Tibial nerve (tissue), 4 donors: ENCODE measurements at regions not wholly inside any gene's neighbourhood (a gene's known extent, or its start where the extent isn't known, plus 50 kb on each side); places are given as distances from the start of the nearest gene placed in this dataset.

Source experiments
- EP300 ChIP-seq, 2 donors: sonication (generic); formaldehyde crosslinking; IDR thresholded peaks; one replicate each; pipeline ENCODE4 v1.6.1; 2017; ENCODE audit warnings: antibody characterized with exemption in 2 of 2, mild to moderate bottlenecking in 1 of 2
- POLR2A ChIP-seq, 2 donors: fragments of 450-650 bp; IDR thresholded peaks; one replicate each; pipeline ENCODE4 v1.6.1; 2017; ENCODE audit warnings: antibody characterized with exemption in 2 of 2, mild to moderate bottlenecking in 2 of 2, moderate library complexity in 2 of 2
- TF ChIP-seq, protein P1 (sequence below), 5 experiments: fragments of 200-600 bp in 3 of 5; fragments of 450-650 bp in 2 of 5; sonication (generic) in 3 of 5; IDR thresholded peaks; one replicate each; pipeline ENCODE4 v1.5.1; 2016 to 2019; ENCODE audit warnings: antibody characterized with exemption in 5 of 5, mild to moderate bottlenecking in 3 of 5, moderate library complexity in 2 of 5

DNA sequence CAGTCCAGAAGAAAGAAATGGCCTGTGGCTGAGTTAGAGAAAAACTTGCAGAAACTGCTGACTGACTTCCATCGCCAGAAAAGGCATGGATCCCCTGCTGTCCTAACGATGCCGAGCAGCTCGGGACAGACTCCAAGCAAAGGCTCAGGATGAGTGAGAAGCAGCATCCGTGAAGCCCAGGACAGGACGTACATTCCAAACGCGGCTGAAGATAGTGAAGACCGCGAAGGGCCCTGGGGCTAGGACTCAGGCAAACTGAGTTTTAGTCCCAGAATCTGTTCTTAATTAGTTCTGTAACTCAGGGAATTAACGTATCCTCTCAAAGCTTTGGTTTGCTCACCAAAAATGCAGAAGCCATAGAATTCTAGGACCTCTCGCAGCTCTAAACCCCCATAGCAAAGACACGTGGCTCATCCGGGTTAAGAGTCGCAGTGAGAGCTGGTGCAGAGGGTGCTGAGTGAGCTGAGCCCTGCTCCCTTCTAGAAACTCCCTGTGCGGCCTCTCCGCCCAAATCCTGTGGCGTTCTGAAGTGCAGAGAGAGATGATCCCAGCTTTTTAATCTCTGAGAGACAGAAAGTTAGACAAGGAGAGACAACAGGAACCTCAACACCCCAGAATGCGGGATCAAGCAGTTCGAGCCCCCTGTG, 132.9 kb upstream of the THBS2 start:
- TF ChIP-seq, protein P1, sequence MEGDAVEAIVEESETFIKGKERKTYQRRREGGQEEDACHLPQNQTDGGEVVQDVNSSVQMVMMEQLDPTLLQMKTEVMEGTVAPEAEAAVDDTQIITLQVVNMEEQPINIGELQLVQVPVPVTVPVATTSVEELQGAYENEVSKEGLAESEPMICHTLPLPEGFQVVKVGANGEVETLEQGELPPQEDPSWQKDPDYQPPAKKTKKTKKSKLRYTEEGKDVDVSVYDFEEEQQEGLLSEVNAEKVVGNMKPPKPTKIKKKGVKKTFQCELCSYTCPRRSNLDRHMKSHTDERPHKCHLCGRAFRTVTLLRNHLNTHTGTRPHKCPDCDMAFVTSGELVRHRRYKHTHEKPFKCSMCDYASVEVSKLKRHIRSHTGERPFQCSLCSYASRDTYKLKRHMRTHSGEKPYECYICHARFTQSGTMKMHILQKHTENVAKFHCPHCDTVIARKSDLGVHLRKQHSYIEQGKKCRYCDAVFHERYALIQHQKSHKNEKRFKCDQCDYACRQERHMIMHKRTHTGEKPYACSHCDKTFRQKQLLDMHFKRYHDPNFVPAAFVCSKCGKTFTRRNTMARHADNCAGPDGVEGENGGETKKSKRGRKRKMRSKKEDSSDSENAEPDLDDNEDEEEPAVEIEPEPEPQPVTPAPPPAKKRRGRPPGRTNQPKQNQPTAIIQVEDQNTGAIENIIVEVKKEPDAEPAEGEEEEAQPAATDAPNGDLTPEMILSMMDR (IDR thresholded peaks at IDR 0.05) = no peak
- no peak for TF ChIP-seq POLR2A (IDR thresholded peaks at IDR 0.05)
- no peak for TF ChIP-seq EP300 (IDR thresholded peaks at IDR 0.05)
